Spleen (tissue), 7 donors: ENCODE measurements at regions not wholly inside any gene's neighbourhood (a gene's known extent, or its start where the extent isn't known, plus 50 kb on each side); places are given as distances from the start of the nearest gene placed in this dataset.

Experiments used
- POLR2AphosphoS5 ChIP-seq, 3 donors: sonication (generic); formaldehyde crosslinking; IDR thresholded peaks; one replicate each; pipeline ENCODE4 v1.5.1; 2017; ENCODE audit warnings: antibody characterized with exemption in 3 of 3
- TF ChIP-seq, protein P1 (sequence below), 11 experiments: fragments of 200-600 bp in 7 of 11; fragments of 450-650 bp in 4 of 11; sonication (generic) in 4 of 11; IDR thresholded peaks in 8 of 11; conservative IDR thresholded peaks in 3 of 11; 1 replicate in 7 of 11; 2 replicates in 4 of 11; pipeline versions ENCODE4 v1.4.0 to v1.8.0; 2016 to 2021; ENCODE audit warnings: antibody characterized with exemption in 11 of 11, inconsistent platforms in 4 of 11, mild to moderate bottlenecking in 1 of 11
- donor health status: DM: no; HTN: no; CAD: no; lungs with moderate emphysema.
- donor health status: DM: no; HTN: no; CAD: no.
- donor health status: DM: no; HTN: no; CAD: no.

DNA sequence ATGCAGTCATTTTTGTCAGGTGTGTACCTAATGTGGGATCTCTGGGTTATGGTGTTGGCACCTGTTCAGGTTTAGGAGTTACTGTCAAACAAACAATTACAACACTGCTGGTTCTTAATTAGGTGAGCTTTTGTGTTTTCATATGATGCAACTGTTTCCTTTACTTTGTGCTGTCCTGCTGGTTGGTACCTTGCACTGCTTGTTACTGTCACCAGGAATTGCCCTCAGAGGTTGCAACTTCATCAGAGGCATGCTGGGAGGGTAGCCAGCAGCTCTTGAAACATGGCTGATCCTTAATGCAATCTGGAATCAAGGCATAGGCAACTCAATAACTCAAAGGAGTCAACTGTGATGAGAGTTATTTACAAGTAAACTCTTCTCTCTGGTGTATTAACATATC lies 400.3 kb downstream of the MIAT start:
- TF ChIP-seq, protein P1, sequence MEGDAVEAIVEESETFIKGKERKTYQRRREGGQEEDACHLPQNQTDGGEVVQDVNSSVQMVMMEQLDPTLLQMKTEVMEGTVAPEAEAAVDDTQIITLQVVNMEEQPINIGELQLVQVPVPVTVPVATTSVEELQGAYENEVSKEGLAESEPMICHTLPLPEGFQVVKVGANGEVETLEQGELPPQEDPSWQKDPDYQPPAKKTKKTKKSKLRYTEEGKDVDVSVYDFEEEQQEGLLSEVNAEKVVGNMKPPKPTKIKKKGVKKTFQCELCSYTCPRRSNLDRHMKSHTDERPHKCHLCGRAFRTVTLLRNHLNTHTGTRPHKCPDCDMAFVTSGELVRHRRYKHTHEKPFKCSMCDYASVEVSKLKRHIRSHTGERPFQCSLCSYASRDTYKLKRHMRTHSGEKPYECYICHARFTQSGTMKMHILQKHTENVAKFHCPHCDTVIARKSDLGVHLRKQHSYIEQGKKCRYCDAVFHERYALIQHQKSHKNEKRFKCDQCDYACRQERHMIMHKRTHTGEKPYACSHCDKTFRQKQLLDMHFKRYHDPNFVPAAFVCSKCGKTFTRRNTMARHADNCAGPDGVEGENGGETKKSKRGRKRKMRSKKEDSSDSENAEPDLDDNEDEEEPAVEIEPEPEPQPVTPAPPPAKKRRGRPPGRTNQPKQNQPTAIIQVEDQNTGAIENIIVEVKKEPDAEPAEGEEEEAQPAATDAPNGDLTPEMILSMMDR (IDR thresholded peaks at IDR 0.05 in 8 of 11, conservative IDR thresholded peaks at IDR 0.05 in 3 of 11) = no peak
- no peak for TF ChIP-seq POLR2AphosphoS5 (IDR thresholded peaks at IDR 0.05)
